GM12878 (cell line): ENCODE measurements at regions not wholly inside any gene's neighbourhood (a gene's known extent, or its start where the extent isn't known, plus 50 kb on each side); places are given as distances from the start of the nearest gene placed in this dataset.

ENCODE experiments used
- ATAC-seq: fragments of 200-7000 bp; cut with Tn5 transposase; 3 replicates; pipeline ENCODE4 v1.9.1; 2020; ENCODE audit warnings: mild to moderate bottlenecking, moderate library complexity
- BruUV-seq: library from RNA; stranded (reverse); fragments of 400-500 nt; replicated peaks from 2 replicates; lab custom pipeline; 2021; lab: Mats Ljungman, UMichigan
- CTCF ChIA-PET: fragments of 300-600 bp; sonication (Branson Sonifier 250); formaldehyde crosslinking; extraction: SDS; loops from one replicate; lab custom pipeline; 2021; ENCODE audit warnings: inconsistent platforms; lab: Yijun Ruan, JAX
- POLR2A ChIA-PET: fragments of 350-600 bp; formaldehyde crosslinking; extraction: SDS; loops from one replicate; lab custom pipeline; 2021; ENCODE audit warnings: inconsistent platforms; lab: Charles Lee
- RAD21 ChIA-PET: fragments of 300-600 bp; sonication (Branson Sonifier 250); formaldehyde crosslinking; loops from one replicate; lab custom pipeline; 2023; ENCODE audit warnings: antibody characterized with exemption; ENCODE audit not compliant: unreplicated experiment; lab: Charles Lee
- SMC1A ChIA-PET: fragments of 300-600 bp; sonication (Branson Sonifier 250); formaldehyde crosslinking; loops from one replicate; lab custom pipeline; 2023; ENCODE audit not compliant: unreplicated experiment, uncharacterized antibody; lab: Charles Lee
- DNase-seq: peaks from one replicate; pipeline ENCODE4 v3.0.0-alpha.2; 2011; ENCODE audit warnings: low read depth, low spot score
- FAIRE-seq: peaks from 3 replicates; lab custom pipeline; 2011; peaks lifted over from hg19 to GRCh38; lab: Jason Lieb, UNC
- H2AFZ ChIP-seq: 2 replicates; pipeline ENCODE4 v1.6.0; 2011; ENCODE audit warnings: low read depth, low read length, control low read depth; ENCODE audit not compliant: control insufficient read depth
- H3K27ac ChIP-seq: 2 replicates; pipeline ENCODE4 v1.5.1; 2011; ENCODE audit warnings: control low read depth; ENCODE audit not compliant: control insufficient read depth, insufficient read depth
- H3K27me3 ChIP-seq, 2 experiments: replicated peaks in 1 of 2; 2 replicates each; pipeline versions ENCODE4 v1.6.0 to v1.6.1; 2011; ENCODE audit warnings: low read length in 1 of 2; ENCODE audit not compliant: control insufficient read depth in 2 of 2, insufficient read depth in 2 of 2
- H3K36me3 ChIP-seq, 2 experiments: 2 replicates each; pipeline ENCODE4 v1.5.1; 2011; ENCODE audit warnings: low read length in 1 of 2; ENCODE audit not compliant: control insufficient read depth in 2 of 2, insufficient read depth in 2 of 2
- H3K4me1 ChIP-seq: 2 replicates; pipeline ENCODE4 v1.6.1; 2011; ENCODE audit warnings: mild to moderate bottlenecking, low read length, moderate library complexity, mixed read lengths; ENCODE audit not compliant: control insufficient read depth, insufficient read depth
- H3K4me2 ChIP-seq: 2 replicates; pipeline ENCODE4 v1.6.0; 2011; ENCODE audit warnings: control low read depth; ENCODE audit not compliant: control insufficient read depth, insufficient read depth
- H3K4me3 ChIP-seq: fragments of 200-600 bp; sonication (generic); 2 replicates; pipeline ENCODE4 v1.5.1; 2016
- H3K79me2 ChIP-seq: 2 replicates; pipeline ENCODE4 v1.6.0; 2011; ENCODE audit warnings: low read length; ENCODE audit not compliant: control insufficient read depth, insufficient read depth
- H3K9ac ChIP-seq: 2 replicates; pipeline ENCODE4 v1.8.0; 2011; ENCODE audit warnings: low read length, control low read depth, mixed read lengths; ENCODE audit not compliant: control insufficient read depth, insufficient read depth
- H3K9me3 ChIP-seq: replicated peaks from 3 replicates; pipeline ENCODE4 v1.5.1; 2011; ENCODE audit warnings: mild to moderate bottlenecking, low read length; ENCODE audit not compliant: control insufficient read depth, insufficient read depth
- H4K20me1 ChIP-seq: 2 replicates; pipeline ENCODE4 v1.6.0; 2011; ENCODE audit not compliant: control insufficient read depth, insufficient read depth
- CHD4 ChIP-seq: fragments of 200-600 bp; sonication (generic); IDR thresholded peaks from 2 replicates; pipeline ENCODE4 v1.6.1; 2016; ENCODE audit warnings: mild to moderate bottlenecking
- CTCF ChIP-seq, 3 experiments: IDR thresholded peaks in 2 of 3; conservative IDR thresholded peaks in 1 of 3; 2 replicates each; pipeline ENCODE4 v1.5.1; 2011; ENCODE audit warnings: low read depth in 3 of 3, low read length in 3 of 3, mild to moderate bottlenecking in 3 of 3, control low read depth in 2 of 3, moderate library complexity in 2 of 3, inconsistent platforms in 1 of 3, mixed read lengths in 1 of 3; ENCODE audit not compliant: control insufficient read depth in 2 of 3, insufficient read depth in 1 of 3; ENCODE audit errors: extremely low read depth in 1 of 3
- EGR1 ChIP-seq, 2 experiments: IDR thresholded peaks; 1 replicate in 1 of 2; 2 replicates in 1 of 2; pipeline ENCODE4 v1.6.1; 2011 to 2012; ENCODE audit warnings: low read depth in 2 of 2, low read length in 2 of 2, borderline replicate concordance in 1 of 2, mild to moderate bottlenecking in 1 of 2, moderate library complexity in 1 of 2
- EZH2 ChIP-seq: IDR thresholded peaks from 2 replicates; pipeline ENCODE4 v1.6.1; 2012; ENCODE audit warnings: low read depth, mild to moderate bottlenecking, control low read depth, inconsistent platforms, low read length, borderline replicate concordance; ENCODE audit not compliant: control insufficient read depth
- GATAD2B ChIP-seq: fragments of 450-650 bp; conservative IDR thresholded peaks from 2 replicates; pipeline ENCODE4 v1.6.1; 2017; ENCODE audit warnings: low read depth, mild to moderate bottlenecking, moderate library complexity
- LARP7 ChIP-seq: fragments of 450-650 bp; IDR thresholded peaks from 2 replicates; pipeline ENCODE4 v1.6.1; 2017; ENCODE audit warnings: mild to moderate bottlenecking
- MAX ChIP-seq: IDR thresholded peaks from 2 replicates; pipeline ENCODE4 v1.6.1; 2012; ENCODE audit warnings: low read depth, low read length, improper control_type of control experiment
- MEF2A ChIP-seq: IDR thresholded peaks from 2 replicates; pipeline ENCODE4 v1.6.1; 2011; ENCODE audit warnings: low read depth, mild to moderate bottlenecking, low read length, moderate library complexity; ENCODE audit not compliant: insufficient read depth
- NFIC ChIP-seq: IDR thresholded peaks from 2 replicates; pipeline ENCODE4 v1.6.1; 2012; ENCODE audit warnings: low read depth, mild to moderate bottlenecking, inconsistent platforms, low read length, moderate library complexity
- NR2C2 ChIP-seq: IDR thresholded peaks from 2 replicates; pipeline ENCODE4 v1.6.1; 2011; ENCODE audit warnings: borderline replicate concordance, low read depth; ENCODE audit not compliant: control insufficient read depth, insufficient read length
- POLR2A ChIP-seq: IDR thresholded peaks from 2 replicates; pipeline ENCODE4 v1.6.1; 2011; ENCODE audit warnings: low read depth, mild to moderate bottlenecking, low read length
- SMAD5 ChIP-seq: IDR thresholded peaks from 2 replicates; pipeline ENCODE4 v1.6.1; 2016; ENCODE audit warnings: antibody characterized with exemption, low read depth
- STAT1 ChIP-seq: fragments of 450-650 bp; conservative IDR thresholded peaks from 2 replicates; pipeline ENCODE4 v1.6.1; 2014; ENCODE audit warnings: antibody characterized with exemption, mild to moderate bottlenecking
- WRNIP1 ChIP-seq: IDR thresholded peaks from 2 replicates; pipeline ENCODE4 v1.6.1; 2011; ENCODE audit warnings: low read depth, low read length, improper control_type of control experiment, borderline replicate concordance
- ZNF207 ChIP-seq: fragments of 450-650 bp; IDR thresholded peaks from 2 replicates; pipeline ENCODE4 v1.6.1; 2014; ENCODE audit warnings: antibody characterized with exemption, mild to moderate bottlenecking, borderline replicate concordance
- WGBS: methylation state at CpG from one replicate; pipeline ENCODE4 v1.1.6; 2016; ENCODE audit warnings: low lambda C conversion rate; ENCODE audit not compliant: insufficient replicate concordance, insufficient coverage; ENCODE audit errors: missing lambda C conversion rate; 5-methylcytosine and 5-hydroxymethylcytosine counted together
- in situ Hi-C: fragments of 300-500 bp; cut with MboI; formaldehyde crosslinking; loops from 9 replicates; pipeline ENCODE4 v1.14.3; 2018; ENCODE audit warnings: mixed read lengths
- intact Hi-C: fragments of 100-400 bp; cut with micrococcal nuclease; formaldehyde crosslinking; loops from one replicate; pipeline ENCODE4 v1.14.2; 2022; ENCODE audit not compliant: unreplicated experiment

GRCh38 chr1:68801440-68801839, 304.6 kb upstream of the DEPDC1 start:
- Histone ChIP-seq H4K20me1 (no peaks in the 10 kb centered on the region), H3K4me1 (no peaks in the 10 kb centered on the region), H2AFZ (no peak overlapping the region), H3K9ac (no peak overlapping the region), H3K4me3 (no peak overlapping the region), H3K4me2 (no peak overlapping the region), H3K79me2 (no peaks in the 10 kb centered on the region), H3K27ac (no peak overlapping the region), H3K9me3 (no peaks in the 10 kb centered on the region), H3K27me3 (no peaks in the 10 kb centered on the region), H3K36me3 (no peaks in the 10 kb centered on the region)
- ATAC-seq (no peak), DNase-seq (no peak), FAIRE-seq (no peak)
- WGBS: 7% methylated on average over 5 of the region's 5 CpGs
- intact Hi-C loops (no loop called here), in situ Hi-C loops (no loop called here)
- ChIA-PET POLR2A (interaction anchor here (1.6 kb wide), 1 partner anchor 10 kb away, joined by 3 read pairs; no protein-coding TSS in a partner anchor), RAD21 (no interaction called here), SMC1A (interaction anchor here (1.4 kb wide), 1 partner anchor 17 kb away, joined by 4 read pairs; no protein-coding TSS in a partner anchor), CTCF (interaction anchor here (0.5 kb wide), 1 partner anchor 1035 kb away, joined by 3 read pairs; no protein-coding TSS in a partner anchor)
- TF ChIP-seq LARP7 (no peak), NR2C2 (no peak), MAX (no peak), EGR1 (IDR thresholded peaks at IDR 0.05; ENCODE audit: borderline replicate concordance in 1 of 2, low read depth in 2 of 2, low read length in 2 of 2) (no peak)
- BruUV-seq: no TSS peak

GRCh38 chr1:68805097-68805641, 308.3 kb upstream of the DEPDC1 start:
- Histone ChIP-seq H3K79me2 (no peaks in the 10 kb centered on the region), H3K9me3 (no peaks in the 10 kb centered on the region), H2AFZ (no peak overlapping the region), H3K27ac (no peak overlapping the region), H3K4me2 (no peak overlapping the region), H3K27me3 (no peaks in the 10 kb centered on the region), H3K9ac (no peak overlapping the region), H3K36me3 (no peaks in the 10 kb centered on the region), H3K4me1 (no peaks in the 10 kb centered on the region), H4K20me1 (no peaks in the 10 kb centered on the region), H3K4me3 (no peak overlapping the region)
- FAIRE-seq (no peak), ATAC-seq (no peak), DNase-seq (no peak)
- in situ Hi-C loops: no loop called here
- ChIA-PET SMC1A (interaction anchor here (0.7 to 1.4 kb wide), 2 partner anchors 13 to 1747 kb away, joined by 3 read pairs; no protein-coding TSS in a partner anchor), POLR2A (no interaction called here), CTCF (no interaction called here), RAD21 (no interaction called here)
- intact Hi-C loops: no loop called here
- WGBS: 0% methylated on average over 2 of the region's 2 CpGs
- BruUV-seq: no TSS peak
- TF ChIP-seq WRNIP1: no peak
- TF ChIP-seq NFIC: no peak
- TF ChIP-seq POLR2A: no peak
- no peak for TF ChIP-seq ZNF207
- TF ChIP-seq MEF2A: no peak
- TF ChIP-seq EZH2: no peak
- no peak for TF ChIP-seq CTCF (IDR thresholded peaks at IDR 0.05 in 2 of 3, conservative IDR thresholded peaks at IDR 0.05 in 1 of 3; ENCODE audit: control insufficient read depth in 2 of 3, extremely low read depth in 1 of 3, insufficient read depth in 1 of 3, low read depth in 3 of 3, low read length in 3 of 3)
- no peak for TF ChIP-seq STAT1
- TF ChIP-seq SMAD5: no peak
- TF ChIP-seq CHD4: no peak
- TF ChIP-seq GATAD2B: no peak
